Stimulated activated CD8-positive, alpha-beta memory T cell treated with anti-CD3 and anti-CD28 coated beads, Interleukin-15, amount 100 ng/mL, for 1 hour (primary cell): ENCODE measurements at regions not wholly inside any gene's neighbourhood (a gene's known extent, or its start where the extent isn't known, plus 50 kb on each side); places are given as distances from the start of the nearest gene placed in this dataset.

ENCODE experiments used
- DNase-seq: peaks from one replicate; pipeline ENCODE4 v3.0.0-alpha.2; 2020; ENCODE audit warnings: low read depth

GRCh38 chr9:118418887-118419565 lies 714.8 kb downstream of the TLR4 start:
- DNase-seq: no peak

- no peak for DNase-seq
These were observed 715.5 kb downstream of the TLR4 start for GRCh38 chr9:118419676-118420075.

- DNase-seq: no peak
These were observed 718.3 kb downstream of the TLR4 start for GRCh38 chr9:118422508-118422907.

- no peak for DNase-seq
These were observed 718.8 kb downstream of the TLR4 start for GRCh38 chr9:118423021-118423420.

GRCh38 chr9:118423721-118424120 lies 719.5 kb downstream of the TLR4 start:
- no peak for DNase-seq

GRCh38 chr9:118426772-118427171 lies 722.6 kb downstream of the TLR4 start:
- no peak for DNase-seq

GRCh38 chr9:118438810-118439209 lies 734.6 kb downstream of the TLR4 start:
- DNase-seq: no peak

- no peak for DNase-seq
These were observed 735.2 kb downstream of the TLR4 start for GRCh38 chr9:118439441-118439840.

- no peak for DNase-seq
These were observed 740.2 kb downstream of the TLR4 start for GRCh38 chr9:118444403-118444802.

GRCh38 chr9:118446943-118447639 lies 742.9 kb downstream of the TLR4 start:
- no peak for DNase-seq

GRCh38 chr9:118449554-118449953 lies 745.4 kb downstream of the TLR4 start:
- no peak for DNase-seq

GRCh38 chr9:118455259-118455658 lies 751.1 kb downstream of the TLR4 start:
- DNase-seq: no peak

GRCh38 chr9:118455788-118456187 lies 751.6 kb downstream of the TLR4 start:
- no peak for DNase-seq

GRCh38 chr9:118457171-118458000 lies 753.2 kb downstream of the TLR4 start:
- no peak for DNase-seq

- no peak for DNase-seq
These were observed 755.7 kb downstream of the TLR4 start for GRCh38 chr9:118459913-118460312.

GRCh38 chr9:118463419-118463818 lies 759.2 kb downstream of the TLR4 start:
- DNase-seq: no peak

GRCh38 chr9:118473521-118473920 lies 769.3 kb downstream of the TLR4 start:
- DNase-seq: no peak

- DNase-seq: no peak
These were observed 774.5 kb downstream of the TLR4 start for GRCh38 chr9:118478752-118479151.

GRCh38 chr9:118482306-118482705 lies 778.1 kb downstream of the TLR4 start:
- DNase-seq: no peak

GRCh38 chr9:118483677-118484076 lies 779.5 kb downstream of the TLR4 start:
- no peak for DNase-seq

GRCh38 chr9:118503236-118503635 lies 799.0 kb downstream of the TLR4 start:
- DNase-seq: no peak

GRCh38 chr9:118510711-118511110 lies 806.5 kb downstream of the TLR4 start:
- DNase-seq: no peak

GRCh38 chr9:118515947-118516346 lies 811.7 kb downstream of the TLR4 start:
- no peak for DNase-seq
